RCC 7860 (cell line): ENCODE measurements at regions not wholly inside any gene's neighbourhood (a gene's known extent, or its start where the extent isn't known, plus 50 kb on each side); places are given as distances from the start of the nearest gene placed in this dataset.

Experiments used
- DNase-seq: peaks from one replicate; pipeline ENCODE4 v3.0.0-alpha.2; 2015; ENCODE audit warnings: low spot score
- FAIRE-seq: peaks from 2 replicates; lab custom pipeline; 2012; peaks lifted over from hg19 to GRCh38; lab: Jason Lieb, UNC

DNA sequence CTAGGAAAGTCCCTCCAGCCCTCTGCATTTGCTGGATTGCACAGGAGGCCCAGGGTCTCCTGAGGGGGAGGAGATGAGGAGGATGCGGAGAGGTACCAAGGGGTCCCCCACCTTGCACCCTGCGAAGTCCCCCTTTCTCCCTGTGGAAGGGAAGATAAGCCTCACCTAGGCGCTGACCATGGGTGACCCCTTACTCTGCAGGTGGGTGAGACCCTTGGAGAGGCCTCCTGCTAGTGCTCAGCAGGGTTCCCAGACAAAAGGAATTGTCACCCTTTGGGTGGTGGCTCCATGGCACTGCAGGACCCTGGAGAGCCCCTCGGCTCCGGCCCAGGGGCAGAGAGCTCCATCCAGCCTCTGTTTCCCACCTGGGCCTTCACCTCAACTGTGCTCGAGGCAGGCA is 107.0 kb upstream of the RET start:
- FAIRE-seq (no peak), DNase-seq (no peak)

DNA sequence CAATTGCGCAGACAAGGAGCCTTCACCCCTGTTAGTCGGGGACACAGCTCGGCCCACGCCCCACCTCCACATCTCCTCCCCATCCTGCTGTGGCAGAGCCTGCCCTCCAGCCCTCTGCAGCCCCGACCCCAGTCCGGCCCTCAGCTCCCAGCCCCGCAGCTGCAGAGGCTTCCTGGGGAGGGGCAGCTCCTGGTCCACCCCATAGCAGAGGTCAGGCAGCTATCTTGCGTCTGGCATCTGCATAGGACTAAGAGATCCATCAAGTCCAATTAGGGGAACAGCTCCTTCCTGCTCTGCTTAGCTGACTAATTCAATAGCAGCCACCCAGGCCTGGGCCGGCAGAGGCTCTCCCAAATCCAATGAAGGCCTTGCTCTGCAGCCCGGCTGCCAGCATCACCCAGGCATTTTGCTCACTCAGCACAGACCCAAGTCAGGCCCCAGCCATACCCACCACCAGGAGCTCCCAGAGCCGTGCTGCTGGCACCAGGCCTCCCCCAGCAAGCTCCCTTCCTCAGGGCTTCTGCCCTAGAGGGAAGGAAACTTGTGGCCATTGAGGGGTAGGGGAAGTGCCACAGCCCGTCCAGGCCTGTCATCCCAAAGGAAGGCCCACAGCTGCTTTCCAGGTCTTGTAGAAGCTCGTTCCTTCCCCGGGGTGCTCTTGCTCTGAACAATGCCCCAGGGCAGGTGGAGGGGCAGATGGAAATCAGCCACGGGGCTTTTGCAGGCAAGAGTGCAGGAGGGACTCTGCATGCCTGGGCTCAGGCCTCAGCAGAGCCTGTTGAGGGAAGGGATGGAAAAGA is 106.2 kb upstream of the RET start:
- no peak for DNase-seq
- no peak for FAIRE-seq

DNA sequence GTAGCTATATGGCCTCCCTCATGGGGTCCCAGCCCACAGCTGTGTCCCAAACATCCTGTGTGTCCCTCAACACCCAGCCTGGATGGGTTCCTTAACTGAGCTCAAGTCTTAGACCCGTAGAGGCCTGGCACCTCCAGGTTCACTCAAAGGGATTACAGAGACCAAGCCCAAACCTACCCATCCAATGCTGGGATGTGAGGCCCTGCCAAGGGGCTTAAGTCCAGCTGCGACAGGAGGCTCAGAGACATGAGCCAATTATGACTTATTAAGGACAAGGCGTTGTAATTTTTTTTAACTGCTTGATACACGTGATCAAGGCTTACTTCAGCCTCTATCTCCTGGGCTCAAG is 105.6 kb upstream of the RET start:
- DNase-seq: no peak
- FAIRE-seq: no peak

DNA sequence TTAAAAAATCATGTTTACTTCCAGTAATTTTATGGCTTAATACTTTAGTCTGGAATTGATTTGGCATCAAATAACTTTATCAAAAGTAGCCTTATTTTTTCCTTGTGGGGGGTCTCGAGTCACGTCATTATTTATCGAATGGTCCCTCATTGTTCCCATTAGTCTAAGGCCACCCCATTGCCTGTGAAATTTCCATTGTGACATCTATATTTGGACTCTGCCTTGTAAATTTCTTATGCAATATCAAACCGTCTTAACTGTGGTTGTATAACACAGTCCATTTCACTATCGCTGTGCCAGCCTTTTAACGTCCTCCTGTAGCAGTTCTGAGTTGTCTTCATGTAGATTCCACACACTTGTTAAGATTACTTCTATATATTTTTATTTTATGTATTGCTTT is 103.9 kb upstream of the RET start:
- DNase-seq: no peak

DNA sequence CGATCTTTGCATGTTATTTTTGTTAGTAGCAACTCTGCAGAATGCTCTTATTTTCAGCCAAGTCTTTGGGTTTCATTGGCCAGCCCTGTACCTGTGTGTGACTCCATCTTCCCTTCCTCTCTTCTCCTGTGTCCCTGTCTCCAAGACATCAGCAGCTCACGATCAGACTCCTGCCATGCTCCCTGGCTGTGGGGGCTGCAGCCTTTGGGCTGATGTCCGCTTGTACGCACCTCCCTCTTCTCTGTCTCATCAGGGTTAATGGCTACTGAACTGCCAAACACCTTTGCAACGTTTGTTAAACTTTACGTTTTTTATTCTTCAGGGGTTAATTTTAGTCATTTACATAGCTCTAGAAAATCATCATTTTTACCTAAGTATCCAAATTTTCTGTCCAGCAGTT is 103.5 kb upstream of the RET start:
- no peak for DNase-seq
- FAIRE-seq: no peak

More for the DNA sequence above, 103.9 kb upstream of the RET start:
- no peak for FAIRE-seq

DNA sequence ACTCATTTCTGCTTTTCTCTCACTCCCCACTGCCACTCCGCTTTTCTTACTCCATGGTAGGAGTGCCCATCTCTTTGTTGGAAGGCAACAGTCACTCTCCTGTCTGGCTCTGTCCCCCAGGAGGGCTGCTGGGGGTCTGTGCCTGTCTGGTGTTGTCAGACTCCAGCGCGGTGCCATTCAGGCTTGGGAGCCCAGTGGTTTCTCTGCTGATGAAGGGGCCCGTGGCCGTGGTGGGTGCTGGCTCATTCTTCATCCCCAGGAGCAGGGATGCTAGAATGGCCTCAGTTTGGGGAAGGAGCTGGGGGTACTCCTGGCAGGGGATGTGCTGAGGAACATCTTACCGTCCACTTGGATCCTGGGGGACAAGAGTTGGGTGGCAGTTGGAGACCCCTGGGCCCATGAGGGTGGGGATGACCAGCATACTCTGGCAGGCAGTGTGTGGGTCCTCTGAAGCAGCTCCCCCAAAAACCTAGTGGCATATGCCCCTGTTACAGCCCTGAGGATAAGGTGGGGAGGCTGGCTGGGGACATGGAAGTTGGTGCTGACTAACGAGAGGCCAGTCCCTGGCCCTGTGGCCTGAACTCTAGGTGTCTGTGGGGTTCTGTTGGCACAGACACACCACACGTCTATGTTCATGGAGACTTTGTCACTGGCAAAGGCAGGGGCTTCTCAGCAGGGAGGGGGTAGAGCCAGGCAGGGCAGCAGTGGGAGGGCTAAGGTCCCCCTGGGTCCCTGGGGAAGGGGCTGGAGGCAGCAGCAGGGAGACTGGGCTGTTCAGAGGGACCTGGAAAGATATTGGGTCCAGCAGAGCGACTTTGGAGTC is 102.8 kb upstream of the RET start:
- FAIRE-seq (no peak), DNase-seq (no peak)

DNA sequence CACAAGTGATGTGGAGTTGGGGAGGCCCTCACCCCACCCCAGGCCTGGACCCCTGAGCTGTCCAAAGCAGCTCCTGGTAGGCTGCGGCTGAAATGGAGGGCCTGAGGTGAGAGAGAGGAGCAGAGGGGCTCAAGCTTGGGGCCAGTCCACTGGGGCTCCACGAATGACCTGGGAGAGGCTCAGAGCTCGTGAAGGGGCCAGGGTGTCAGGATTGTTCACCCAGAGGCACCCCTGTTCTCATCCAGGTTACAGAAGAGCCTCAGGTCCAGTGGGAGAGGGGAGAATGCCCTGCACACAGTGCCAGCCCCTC is 102.2 kb upstream of the RET start:
- FAIRE-seq (no peak), DNase-seq (no peak)

DNA sequence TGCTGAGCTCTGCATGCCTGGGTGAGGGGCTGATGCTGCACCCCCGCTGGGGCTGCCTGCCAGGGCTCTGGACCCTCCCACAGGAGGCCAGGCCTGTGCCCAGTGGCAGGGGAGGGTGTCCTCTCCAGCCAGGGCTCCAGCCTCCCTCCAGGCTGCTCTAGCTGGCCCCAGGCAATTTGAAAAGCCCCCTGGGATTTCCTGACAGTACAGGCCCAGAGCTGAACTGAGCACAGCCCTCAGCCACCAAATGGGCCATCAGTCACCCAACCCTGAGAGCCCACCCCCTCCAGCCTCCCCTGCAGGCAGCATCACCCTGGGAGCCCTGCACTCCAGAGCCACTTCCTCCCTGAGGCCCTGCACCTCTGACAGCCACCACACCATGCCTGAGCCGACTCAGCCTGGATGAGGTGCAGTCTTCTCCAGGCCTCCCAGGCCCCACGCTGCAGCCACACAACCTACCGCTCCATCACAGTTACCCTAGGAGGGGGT is 101.8 kb upstream of the RET start:
- FAIRE-seq (no peak), DNase-seq (no peak)

DNA sequence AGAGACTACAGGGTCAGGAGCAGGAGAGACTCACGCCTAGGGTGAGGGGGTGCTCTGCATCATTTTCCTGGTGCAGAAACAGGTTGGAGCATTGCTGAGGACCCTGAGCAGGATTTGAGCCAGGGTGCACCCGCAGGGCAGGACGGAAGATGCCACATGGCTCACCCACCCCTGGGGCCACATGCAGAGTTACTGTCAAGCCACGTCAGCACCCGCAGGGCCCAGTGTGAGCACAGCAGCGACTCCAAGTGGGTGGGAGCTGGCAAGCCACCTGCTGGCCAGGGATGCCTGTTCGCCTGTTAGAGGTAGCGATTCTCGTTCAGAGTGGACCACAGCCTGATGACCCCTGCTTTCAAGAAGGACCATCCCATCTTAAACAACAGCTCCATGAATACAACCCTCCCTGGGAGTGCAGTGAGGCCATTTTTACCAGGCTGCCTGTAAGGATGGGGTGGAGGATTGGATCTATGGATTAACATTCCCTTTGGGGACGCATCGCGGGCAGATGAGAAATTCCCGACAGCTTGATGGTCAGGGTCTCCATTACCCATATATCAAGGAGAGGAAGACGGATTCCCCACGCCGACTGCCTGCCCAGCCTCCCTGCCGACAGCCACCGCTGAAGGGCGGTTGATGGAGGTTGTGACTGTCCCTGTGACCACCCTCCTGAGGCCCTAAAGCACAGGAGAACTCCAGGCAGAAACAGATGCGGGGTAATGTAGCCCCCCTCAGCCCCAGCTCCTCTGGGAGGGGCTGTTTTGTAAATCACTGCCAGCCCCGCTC is 101.1 kb upstream of the RET start:
- FAIRE-seq (no peak), DNase-seq (no peak)

DNA sequence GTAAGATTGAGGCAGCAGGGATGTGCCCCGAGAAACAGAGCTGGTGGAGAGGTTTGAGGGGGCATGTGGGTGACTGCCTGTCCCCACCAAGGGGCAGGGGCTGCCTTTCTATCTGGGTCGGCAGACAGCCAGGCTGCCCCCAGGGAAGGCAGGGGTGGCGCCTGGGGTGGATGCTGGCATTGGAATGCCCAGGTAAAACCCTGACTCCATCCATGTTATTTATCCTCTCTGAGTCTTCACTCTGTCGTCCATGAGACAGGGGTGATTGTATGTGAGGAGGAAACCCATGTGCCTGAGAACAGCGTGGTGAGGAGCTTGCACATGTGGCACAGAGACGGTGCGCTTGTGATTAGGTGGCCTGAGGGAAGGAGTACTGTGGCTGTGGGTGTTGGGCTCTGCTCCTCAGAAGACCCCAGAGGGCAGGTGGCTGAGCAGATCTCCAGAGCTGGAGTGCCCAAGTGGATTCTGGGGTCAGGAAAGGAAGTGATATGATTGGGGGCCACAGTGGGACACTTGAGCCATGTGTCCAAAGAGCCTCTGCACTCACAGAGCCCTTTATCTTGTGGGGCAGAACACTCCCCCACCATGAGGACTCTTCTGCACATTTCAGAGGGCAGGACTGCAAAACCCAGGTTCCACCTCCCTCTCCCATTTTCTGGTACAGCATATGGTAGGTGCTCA is 100.4 kb upstream of the RET start:
- DNase-seq (no peak), FAIRE-seq (no peak)

DNA sequence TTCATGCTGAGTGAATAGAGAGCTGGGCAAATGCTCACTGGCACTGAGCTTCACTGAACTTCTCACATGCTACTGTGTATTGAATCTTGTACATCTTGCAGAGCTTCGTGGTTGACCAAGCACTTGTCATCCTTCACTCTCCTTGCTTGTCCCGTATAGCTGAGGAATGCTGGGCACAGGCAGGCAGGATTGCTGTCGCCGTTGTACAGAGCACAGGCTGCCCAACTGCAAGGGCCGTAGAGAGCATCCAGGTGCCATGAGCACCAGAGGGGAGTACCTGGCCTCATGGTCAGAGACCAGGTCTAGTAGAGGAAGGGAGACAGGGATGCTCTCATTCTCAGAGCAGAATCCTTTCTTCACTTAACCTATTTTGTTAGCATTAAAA is 99.8 kb upstream of the RET start:
- DNase-seq (no peak), FAIRE-seq (no peak)

DNA sequence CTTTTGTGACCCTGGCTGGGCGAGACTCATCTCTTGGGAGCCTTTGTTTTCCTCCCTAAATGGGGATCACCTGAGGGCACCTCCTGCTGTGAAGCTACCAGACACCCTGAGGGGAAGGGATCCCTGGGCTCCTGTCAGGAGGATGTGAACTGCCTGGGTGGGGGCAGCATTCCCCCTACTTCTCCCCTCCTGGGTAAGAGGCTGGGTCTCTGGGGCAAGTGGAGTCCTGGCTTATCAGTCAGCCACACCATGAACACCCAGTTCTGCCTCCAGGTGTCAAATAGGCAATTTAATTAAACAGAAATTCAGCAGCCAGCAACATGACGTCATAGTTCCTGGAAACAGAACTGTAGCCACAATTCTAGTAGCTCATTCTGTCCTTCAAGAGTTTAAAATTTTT is 97.7 kb upstream of the RET start:
- no peak for FAIRE-seq
- no peak for DNase-seq

DNA sequence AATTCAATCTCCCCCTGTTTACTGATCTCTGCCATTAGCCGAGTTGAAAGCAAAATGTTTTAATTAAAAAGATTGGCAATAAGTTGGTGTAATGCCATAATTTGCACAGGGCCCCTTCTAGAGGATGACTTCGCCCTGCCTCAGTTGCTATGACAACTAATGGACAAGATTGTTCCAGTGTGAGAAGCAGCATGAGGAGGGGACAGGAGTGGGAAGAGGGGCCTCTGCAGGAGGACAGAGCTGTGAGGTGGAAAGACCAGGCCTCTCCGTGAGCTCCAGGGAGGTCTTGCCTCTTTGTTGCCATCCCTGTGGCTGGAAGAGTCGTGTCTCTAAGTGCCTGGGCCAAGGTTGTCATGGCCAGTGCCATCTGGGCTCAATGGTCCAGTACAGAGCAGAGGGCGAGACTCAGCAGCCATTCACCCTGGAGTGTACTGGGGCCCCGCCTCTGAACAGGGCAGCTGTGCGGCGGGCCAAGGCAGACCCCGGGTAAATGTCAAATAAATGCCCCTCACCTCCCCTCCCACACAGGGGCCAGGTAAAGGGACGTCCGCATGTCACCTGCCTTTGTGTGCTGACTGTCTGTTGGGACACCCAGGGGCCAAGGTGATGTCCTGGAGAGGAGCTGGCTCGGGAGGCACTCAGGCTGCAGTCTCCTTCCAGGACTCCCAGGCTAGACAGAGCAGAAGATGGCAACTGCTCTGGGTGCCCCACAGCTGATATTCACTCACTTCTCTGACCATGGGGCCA is 97.0 kb upstream of the RET start:
- DNase-seq (no peak), FAIRE-seq (no peak)

DNA sequence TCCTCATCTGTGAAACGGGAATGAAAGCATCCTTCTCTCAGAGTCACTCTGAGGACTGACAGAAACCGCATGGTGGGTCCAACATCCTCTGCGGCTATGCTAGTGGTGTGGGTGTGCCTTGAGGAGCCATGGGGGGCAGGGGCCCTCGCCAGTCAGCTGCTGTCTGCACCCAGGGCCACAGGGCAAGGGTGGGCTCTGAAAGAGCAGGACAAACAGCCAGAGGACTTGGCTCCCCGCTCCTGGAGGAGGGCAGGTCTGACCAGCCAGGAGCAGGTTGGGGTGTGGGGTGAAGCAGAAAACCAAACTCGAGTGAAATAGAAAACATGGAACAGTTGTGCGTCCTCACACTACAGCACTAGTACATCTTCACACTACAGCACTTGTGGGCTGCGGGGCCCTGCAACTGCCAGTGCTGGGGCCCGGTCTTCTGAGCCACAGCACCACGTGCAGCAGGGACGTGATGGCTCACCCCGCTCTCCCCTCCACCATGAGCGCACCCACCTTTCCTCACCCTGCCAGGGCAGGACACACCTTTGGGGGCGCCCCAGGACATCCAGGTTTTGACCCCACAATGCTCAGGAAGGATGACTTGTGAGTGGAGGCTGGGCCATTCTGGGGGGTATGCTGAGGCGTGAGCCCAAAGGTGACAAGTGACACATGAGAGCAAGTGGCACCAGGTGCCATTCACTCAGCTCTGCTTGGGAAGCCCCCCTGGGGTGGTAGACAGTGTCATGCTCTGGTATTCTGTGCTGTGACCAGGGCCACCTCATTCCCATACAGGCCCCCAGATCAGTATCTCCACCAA is 96.1 kb upstream of the RET start:
- FAIRE-seq (no peak), DNase-seq (no peak)

DNA sequence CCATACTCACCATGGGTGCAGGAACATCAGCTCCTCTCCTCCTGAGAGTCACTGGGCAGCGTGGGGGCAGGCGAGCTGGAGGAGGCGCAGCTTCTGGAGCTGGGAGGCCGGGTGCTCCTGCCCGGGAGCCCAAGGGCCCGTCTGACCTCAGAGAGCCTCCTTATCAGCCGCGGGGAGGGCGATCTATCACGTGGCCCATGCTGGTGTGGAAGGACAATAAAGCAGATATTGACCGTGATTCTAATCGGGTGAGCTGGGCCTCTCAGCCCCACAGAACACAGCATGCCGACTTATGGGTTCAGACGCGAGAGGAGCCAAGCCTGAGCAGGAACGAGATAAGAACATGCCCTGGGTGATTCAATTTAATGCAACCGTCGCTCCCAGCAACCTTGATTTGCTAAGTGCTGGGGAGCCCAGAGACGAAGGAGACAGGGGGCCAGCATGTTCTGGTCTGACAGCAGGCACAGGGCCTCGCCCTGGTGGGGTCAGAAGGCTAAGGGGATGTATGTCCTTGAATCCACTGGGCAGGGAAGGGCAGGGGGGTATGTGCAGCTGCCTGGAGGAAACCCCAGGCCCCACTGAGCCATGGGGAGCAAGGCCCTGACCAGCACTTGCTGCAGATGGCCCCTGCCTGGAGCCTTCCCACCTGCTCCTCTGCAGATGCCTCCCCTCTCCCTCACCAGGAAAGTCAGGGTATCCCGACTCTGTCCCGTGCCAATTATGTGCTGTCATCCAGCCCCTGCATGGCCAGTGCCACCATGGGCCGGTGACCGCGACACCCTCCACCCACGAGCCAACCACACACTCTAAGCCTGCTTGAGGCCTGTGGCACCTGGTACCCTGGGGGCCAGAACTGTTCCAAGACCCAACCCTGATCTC is 95.3 kb upstream of the RET start:
- FAIRE-seq: no peak

DNA sequence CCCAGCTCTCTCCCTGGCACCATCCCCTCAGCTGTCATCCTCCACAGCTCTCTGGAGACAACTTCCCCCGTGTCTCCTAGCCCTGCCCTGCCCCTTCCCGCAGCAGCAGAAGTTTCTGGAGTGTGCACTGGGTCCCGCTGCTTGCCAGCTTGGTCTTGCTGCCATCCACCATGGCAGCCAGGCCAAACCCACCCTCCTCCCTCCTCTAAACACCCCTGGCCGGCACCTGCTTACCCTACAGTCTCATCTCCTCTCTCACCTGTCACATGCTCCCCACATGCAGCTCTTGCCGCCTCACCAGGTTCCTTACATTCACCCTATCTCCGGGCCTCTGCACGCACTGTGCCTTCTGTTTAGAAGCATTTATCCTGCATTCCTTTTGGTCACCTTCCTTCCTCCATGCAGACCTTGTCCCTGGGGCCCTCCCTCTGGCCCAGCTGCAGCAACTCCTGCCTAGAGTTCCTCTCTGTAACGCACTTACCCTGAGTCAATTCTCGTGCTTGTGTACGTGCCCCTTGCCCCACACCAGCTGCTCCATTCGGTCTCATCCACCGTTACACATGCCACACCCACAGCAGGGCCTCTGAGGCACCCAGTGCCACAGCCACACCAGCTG is 93.9 kb upstream of the RET start:
- DNase-seq (no peak), FAIRE-seq (no peak)

More for the DNA sequence above, 95.3 kb upstream of the RET start:
- no peak for DNase-seq

DNA sequence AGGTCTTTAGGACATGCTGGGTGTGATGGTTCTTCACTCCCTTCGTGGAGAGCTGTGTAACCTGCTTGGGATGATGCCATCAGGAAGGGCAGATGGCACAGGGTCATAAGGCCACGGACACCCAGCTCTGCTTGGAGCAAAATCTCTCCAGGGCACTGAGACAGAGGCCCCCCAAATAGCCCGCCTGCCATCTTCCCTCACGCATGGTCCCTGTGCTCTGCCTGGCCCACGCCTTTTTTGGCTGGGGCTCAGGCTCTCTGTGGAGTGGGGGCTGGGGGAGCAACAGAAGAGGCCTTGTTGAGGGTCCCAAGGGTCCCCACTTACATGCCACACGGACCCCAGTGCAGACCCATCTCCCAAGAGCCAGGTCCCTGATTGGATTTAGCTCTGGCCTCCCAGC is 93.3 kb upstream of the RET start:
- FAIRE-seq (no peak), DNase-seq (no peak)

DNA sequence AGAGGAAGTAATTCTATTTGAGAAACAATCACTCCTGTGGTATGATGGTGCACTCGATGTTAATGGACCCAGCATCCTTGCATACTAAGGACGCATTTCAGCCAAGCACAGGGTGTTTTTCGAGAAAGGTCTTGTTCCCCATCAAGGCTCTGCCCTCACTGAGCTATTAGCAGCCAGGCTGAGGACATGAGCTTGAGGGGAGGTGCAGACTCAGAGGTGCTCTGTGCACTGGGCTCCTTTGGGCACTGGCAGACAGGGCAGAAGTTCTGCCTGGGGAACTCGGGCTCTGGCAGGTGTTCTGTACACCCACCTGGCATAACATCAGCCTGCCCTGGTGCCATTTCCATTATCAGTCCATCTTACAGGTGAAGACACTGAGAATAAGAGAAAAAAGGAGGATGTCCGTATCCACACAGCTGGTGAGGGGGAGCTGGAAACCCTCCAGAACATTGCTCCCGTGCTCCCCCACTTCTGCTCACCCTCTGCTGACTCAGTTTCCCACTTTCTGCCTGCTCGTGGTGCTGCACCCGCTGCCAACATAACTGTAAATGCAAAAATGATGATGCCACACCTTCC is 92.7 kb upstream of the RET start:
- no peak for FAIRE-seq
- DNase-seq: no peak
